Bronchial epithelial cell (primary cell): ENCODE measurements at regions not wholly inside any gene's neighbourhood (a gene's known extent, or its start where the extent isn't known, plus 50 kb on each side); places are given as distances from the start of the nearest gene placed in this dataset.

ENCODE experiments used
- DNase-seq: peaks from one replicate; pipeline ENCODE4 v3.0.0-alpha.2; 2010; ENCODE audit warnings: low read depth
- FAIRE-seq: peaks from 2 replicates; lab custom pipeline; 2011; peaks lifted over from hg19 to GRCh38; lab: Jason Lieb, UNC
- H3K27me3 ChIP-seq: 2 replicates; pipeline ENCODE4 v1.5.1; 2011; ENCODE audit warnings: low read length; ENCODE audit not compliant: control insufficient read depth, insufficient read depth
- H3K36me3 ChIP-seq: 2 replicates; pipeline ENCODE4 v1.5.1; 2011; ENCODE audit warnings: low read length; ENCODE audit not compliant: control insufficient read depth, insufficient read depth
- H3K4me3 ChIP-seq: 2 replicates; pipeline ENCODE4 v1.5.1; 2011; ENCODE audit warnings: mild to moderate bottlenecking, low read depth, low read length, control low read depth
- CTCF ChIP-seq: IDR thresholded peaks from 2 replicates; pipeline ENCODE4 v1.5.1; 2011; ENCODE audit warnings: mild to moderate bottlenecking, moderate library complexity, low read length, control low read depth, inconsistent platforms; ENCODE audit not compliant: insufficient read depth, severe bottlenecking

DNA sequence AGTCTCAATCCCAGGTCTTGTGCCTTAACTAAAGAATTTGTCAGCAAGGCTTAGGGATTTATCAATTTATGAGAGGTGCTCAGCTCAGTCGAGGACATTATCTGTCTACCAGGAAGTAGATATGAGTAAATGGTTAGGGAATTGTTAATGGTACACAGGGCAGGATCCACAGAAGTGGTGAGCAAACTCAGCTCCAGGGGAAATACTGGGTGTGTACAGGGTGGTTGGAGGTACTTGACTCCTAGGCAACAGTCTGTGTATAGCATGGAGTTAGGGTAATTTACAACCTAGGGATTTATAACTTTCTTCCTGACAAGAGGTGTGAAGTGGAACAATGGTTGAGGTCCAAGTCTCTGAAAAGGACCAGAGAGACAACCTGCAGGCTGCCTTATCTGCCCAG is 123.4 kb upstream of the OR9Q1 start:
- Histone ChIP-seq H3K27me3 (no peaks in the 10 kb centered on the region), H3K36me3 (no peaks in the 10 kb centered on the region), H3K4me3 (no peak overlapping the region)
- peak; percentile 94 for DNase-seq
- TF ChIP-seq CTCF = no peak
- no peak for FAIRE-seq

DNA sequence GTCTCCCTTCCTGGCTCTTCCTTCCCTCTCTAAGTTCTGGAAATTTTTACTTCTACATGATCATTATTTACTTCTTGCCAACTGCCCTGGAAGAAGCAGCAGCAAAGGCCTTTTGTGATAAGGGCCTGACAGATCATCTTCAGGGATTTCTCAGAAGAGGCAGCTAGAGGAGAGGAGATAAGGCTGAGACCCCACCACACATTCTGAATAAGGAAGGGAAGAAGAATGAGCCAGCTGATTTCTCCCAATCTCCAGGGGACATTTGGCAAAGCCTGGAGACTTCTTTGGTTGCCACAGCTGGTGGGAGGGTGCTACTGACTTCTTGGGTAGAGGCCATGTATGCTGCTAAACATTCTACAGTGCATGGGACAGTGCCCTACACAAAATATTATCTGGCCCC is 122.4 kb upstream of the OR9Q1 start:
- Histone ChIP-seq H3K36me3 (no peaks in the 10 kb centered on the region), H3K27me3 (no peaks in the 10 kb centered on the region), H3K4me3 (no peak overlapping the region)
- DNase-seq (no peak), FAIRE-seq (no peak)
- no peak for TF ChIP-seq CTCF

DNA sequence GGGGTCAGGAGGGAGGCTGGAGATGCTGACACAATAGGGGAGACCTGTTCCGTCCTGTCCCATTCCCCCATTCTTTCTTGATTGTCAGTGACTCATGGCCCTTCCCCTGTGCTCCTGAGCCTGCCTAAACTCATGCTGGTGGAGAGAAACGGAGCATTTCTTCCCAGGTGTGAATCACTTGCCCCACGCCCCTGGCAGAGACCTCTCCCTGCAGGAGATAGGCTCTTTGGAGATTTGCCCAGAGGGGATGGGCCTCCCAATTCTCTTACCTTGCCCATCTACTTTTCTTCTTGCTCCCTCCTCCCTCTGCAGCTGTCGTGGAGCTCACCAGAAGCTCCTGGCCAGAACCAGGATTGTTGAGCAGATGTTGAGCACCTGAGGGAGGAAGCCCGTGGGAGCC is 121.9 kb upstream of the OR9Q1 start:
- peak; percentile 98 for DNase-seq
- FAIRE-seq = peak; percentile 84
- Histone ChIP-seq H3K27me3 (no peaks in the 10 kb centered on the region), H3K4me3 (no peak overlapping the region), H3K36me3 (no peaks in the 10 kb centered on the region)
- TF ChIP-seq CTCF = peak; percentile 6

DNA sequence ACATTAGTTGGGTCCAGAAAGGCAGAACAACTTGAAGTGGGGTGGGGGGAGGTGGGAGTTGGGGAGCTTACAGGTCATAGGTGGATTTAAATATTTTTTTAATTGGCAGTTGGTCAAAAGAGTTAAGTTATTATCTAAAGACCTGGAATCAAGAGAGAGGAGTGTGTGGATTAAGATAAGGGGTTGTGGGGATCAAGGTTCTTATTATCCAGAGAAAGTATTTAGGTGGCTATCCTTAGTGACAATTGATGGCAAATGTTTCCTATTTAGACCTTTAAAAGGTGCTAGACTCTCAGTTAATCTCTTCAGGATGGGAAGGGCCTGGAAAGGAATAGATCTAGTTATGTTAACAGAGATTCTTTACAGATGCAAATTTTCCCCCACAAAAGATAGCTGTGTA is 120.7 kb upstream of the OR9Q1 start:
- DNase-seq = no peak
- FAIRE-seq = no peak
- Histone ChIP-seq H3K27me3 (no peaks in the 10 kb centered on the region), H3K4me3 (no peak overlapping the region), H3K36me3 (no peaks in the 10 kb centered on the region)
- no peak for TF ChIP-seq CTCF

DNA sequence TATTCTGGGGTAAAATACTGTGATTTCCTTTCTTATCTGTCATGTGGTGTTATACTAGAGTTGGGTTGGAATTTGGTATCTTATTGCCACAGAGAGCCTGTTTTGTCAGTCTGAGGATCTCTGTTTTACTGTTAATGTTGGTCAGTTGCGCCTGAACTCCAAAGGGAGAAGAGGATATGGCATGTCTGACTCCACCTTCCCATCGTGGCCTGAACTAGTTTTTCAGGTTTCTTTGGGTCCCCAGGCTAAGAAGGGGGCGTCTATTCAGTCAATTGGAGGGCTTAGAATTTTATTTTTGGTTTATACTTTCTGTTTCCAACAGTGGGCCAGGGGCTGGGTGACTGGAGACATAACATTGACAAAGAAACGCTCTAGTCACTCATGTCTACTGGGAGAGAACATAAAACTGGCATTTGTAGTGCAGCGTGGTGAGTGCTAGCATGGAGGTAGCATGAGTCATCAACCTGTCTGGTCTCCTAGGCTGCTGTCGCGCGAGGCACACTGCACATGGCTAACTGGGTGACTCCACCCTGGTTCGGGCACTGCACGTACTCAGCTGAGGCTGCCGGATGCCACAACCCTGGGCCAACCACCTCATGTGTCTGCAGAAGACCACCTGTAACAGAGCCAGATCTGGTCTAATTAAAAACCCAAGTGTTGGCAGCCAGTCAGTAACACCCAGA is 120.1 kb upstream of the OR9Q1 start:
- Histone ChIP-seq H3K27me3 (no peaks in the 10 kb centered on the region), H3K36me3 (no peaks in the 10 kb centered on the region), H3K4me3 (no peak overlapping the region)
- peak; percentile 91 for DNase-seq
- peak; percentile 50 for FAIRE-seq
- TF ChIP-seq CTCF = no peak

DNA sequence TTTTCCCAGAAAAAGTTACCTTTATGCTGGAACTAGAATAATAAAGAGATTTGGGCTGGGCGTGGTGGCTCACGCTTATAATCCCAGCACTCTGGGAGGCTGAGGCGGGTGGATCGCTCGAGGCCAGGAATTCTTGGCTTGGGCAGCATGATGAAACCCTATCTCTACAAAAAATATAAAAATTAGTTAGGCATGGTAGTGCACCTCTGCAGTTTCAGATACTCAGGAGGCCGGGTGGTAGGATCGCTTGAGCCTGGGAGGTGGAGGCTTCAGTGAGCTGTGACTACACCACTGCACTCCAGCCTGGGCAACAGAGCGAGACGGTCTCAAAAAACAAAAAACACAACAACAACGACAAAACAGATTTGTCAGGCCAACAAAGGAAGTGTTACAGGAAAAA is 119.3 kb upstream of the OR9Q1 start:
- no peak for TF ChIP-seq CTCF
- DNase-seq (no peak), FAIRE-seq (no peak)
- Histone ChIP-seq H3K36me3 (no peaks in the 10 kb centered on the region), H3K4me3 (no peak overlapping the region), H3K27me3 (no peaks in the 10 kb centered on the region)
